Peyer's patch (tissue), 4 donors: ENCODE measurements at regions not wholly inside any gene's neighbourhood (a gene's known extent, or its start where the extent isn't known, plus 50 kb on each side); places are given as distances from the start of the nearest gene placed in this dataset.

ENCODE experiments used
- DNase-seq, 3 donors: peaks; one replicate each; pipeline ENCODE4 v3.0.0-alpha.2; 2017 to 2019
- H3K27ac ChIP-seq, 4 donors: fragments of 200-600 bp; sonication (generic); one replicate each; pipeline ENCODE4 v1.5.1; 2016 to 2019
- H3K27me3 ChIP-seq, 2 donors: fragments of 200-600 bp; sonication (generic); one replicate each; pipeline ENCODE4 v1.5.1; 2019
- H3K36me3 ChIP-seq, 3 donors: fragments of 200-600 bp; sonication (generic); one replicate each; pipeline ENCODE4 v1.5.1; 2016 to 2019
- H3K4me1 ChIP-seq, 4 donors: fragments of 200-600 bp; sonication (generic); one replicate each; pipeline ENCODE4 v1.5.1; 2016 to 2019
- H3K4me3 ChIP-seq, 4 donors: fragments of 200-600 bp; sonication (generic); 1 replicate in 3 of 4; 2 replicates in 1 of 4; pipeline ENCODE4 v1.5.1; 2016 to 2019; ENCODE audit warnings: mild to moderate bottlenecking in 1 of 4
- H3K9me3 ChIP-seq, 4 donors: fragments of 200-600 bp; sonication (generic); one replicate each; pipeline ENCODE4 v1.5.1; 2016 to 2019; ENCODE audit warnings: mild to moderate bottlenecking in 1 of 4
- CTCF ChIP-seq, 6 experiments: fragments of 450-650 bp in 4 of 6; fragments of 200-600 bp in 2 of 6; sonication (generic) in 1 of 6; IDR thresholded peaks; one replicate each; pipeline ENCODE4 v1.5.1; 2017 to 2019; ENCODE audit warnings: antibody characterized with exemption in 6 of 6, mild to moderate bottlenecking in 3 of 6, moderate library complexity in 1 of 6
- POLR2A ChIP-seq, 2 donors: fragments of 450-650 bp; IDR thresholded peaks; one replicate each; pipeline ENCODE4 v1.5.1; 2017; ENCODE audit warnings: antibody characterized with exemption in 2 of 2, mild to moderate bottlenecking in 2 of 2, moderate library complexity in 2 of 2

- H3K4me1 ChIP-seq: no peaks in the 10 kb centered on the region
- DNase-seq: no peak
- TF ChIP-seq CTCF (IDR thresholded peaks at IDR 0.05): no peak
- no peak for TF ChIP-seq POLR2A (IDR thresholded peaks at IDR 0.05)
- no peaks in the 10 kb centered on the region for H3K27me3 ChIP-seq
- H3K27ac ChIP-seq: no peak overlapping the region
- no peak overlapping the region for H3K4me3 ChIP-seq
- H3K36me3 ChIP-seq: no peaks in the 10 kb centered on the region
- no peaks in the 10 kb centered on the region for H3K9me3 ChIP-seq
Observed at GRCh38 chr16:51245658-51245995, 94.6 kb upstream of the SALL1 start.

GRCh38 chr16:51244887-51245657 is 94.0 kb upstream of the SALL1 start:
- DNase-seq: no peak
- Histone ChIP-seq H3K9me3 (no peaks in the 10 kb centered on the region), H3K4me1 (no peaks in the 10 kb centered on the region), H3K36me3 (no peaks in the 10 kb centered on the region), H3K4me3 (no peak overlapping the region), H3K27ac (no peak overlapping the region), H3K27me3 (no peaks in the 10 kb centered on the region)
- TF ChIP-seq POLR2A (IDR thresholded peaks at IDR 0.05): no peak
- no peak for TF ChIP-seq CTCF (IDR thresholded peaks at IDR 0.05)

GRCh38 chr16:51243936-51244436 is 92.9 kb upstream of the SALL1 start:
- Histone ChIP-seq H3K27ac (no peak overlapping the region), H3K27me3 (no peaks in the 10 kb centered on the region), H3K36me3 (no peaks in the 10 kb centered on the region), H3K4me3 (no peak overlapping the region), H3K4me1 (no peaks in the 10 kb centered on the region), H3K9me3 (no peaks in the 10 kb centered on the region)
- peak in 1 of 3 donors; percentile 67 for DNase-seq
- TF ChIP-seq POLR2A (IDR thresholded peaks at IDR 0.05): no peak
- TF ChIP-seq CTCF (IDR thresholded peaks at IDR 0.05): no peak

- no peak for DNase-seq
- Histone ChIP-seq H3K36me3 (no peaks in the 10 kb centered on the region), H3K4me1 (no peaks in the 10 kb centered on the region), H3K27ac (no peak overlapping the region), H3K4me3 (no peak overlapping the region), H3K9me3 (no peaks in the 10 kb centered on the region), H3K27me3 (no peaks in the 10 kb centered on the region)
- no peak for TF ChIP-seq POLR2A (IDR thresholded peaks at IDR 0.05)
- TF ChIP-seq CTCF (IDR thresholded peaks at IDR 0.05): no peak
Observed at GRCh38 chr16:51242296-51242994, 91.4 kb upstream of the SALL1 start.

- no peak for DNase-seq
- Histone ChIP-seq H3K9me3 (no peaks in the 10 kb centered on the region), H3K27me3 (no peaks in the 10 kb centered on the region), H3K27ac (no peak overlapping the region), H3K4me1 (no peaks in the 10 kb centered on the region), H3K36me3 (no peaks in the 10 kb centered on the region), H3K4me3 (no peak overlapping the region)
- TF ChIP-seq CTCF (IDR thresholded peaks at IDR 0.05): no peak
- no peak for TF ChIP-seq POLR2A (IDR thresholded peaks at IDR 0.05)
Observed at GRCh38 chr16:51239196-51239595, 88.1 kb upstream of the SALL1 start.
